Cardiac muscle cell (in vitro differentiated cells and primary cell): ENCODE measurements at regions not wholly inside any gene's neighbourhood (a gene's known extent, or its start where the extent isn't known, plus 50 kb on each side); places are given as distances from the start of the nearest gene placed in this dataset.
A peak's percentile ranks its signal among the peaks of the same experiment; 100 is the strongest.

Experiments used
- DNase-seq, 2 donors: peaks; one replicate each; pipeline versions ENCODE4 v3.0.0 to v3.0.0-alpha.2; 2010 to 2017; ENCODE audit warnings: low read depth in 1 of 2, low spot score in 1 of 2
- H3K27ac ChIP-seq: fragments of 200-600 bp; sonication (generic); 2 replicates; pipeline ENCODE4 v1.5.1; 2016
- H3K27me3 ChIP-seq: fragments of 200-600 bp; sonication (generic); 2 replicates; pipeline ENCODE4 v1.6.0; 2016; ENCODE audit warnings: control low read depth
- H3K36me3 ChIP-seq: fragments of 200-600 bp; sonication (generic); 2 replicates; pipeline ENCODE4 v1.5.1; 2016; ENCODE audit warnings: control low read depth
- H3K4me1 ChIP-seq: fragments of 200-600 bp; sonication (generic); 2 replicates; pipeline ENCODE4 v1.8.1; 2017; ENCODE audit warnings: low read depth, mild to moderate bottlenecking, mixed run types
- H3K4me3 ChIP-seq: fragments of 200-600 bp; sonication (generic); 2 replicates; pipeline ENCODE4 v1.5.1; 2016; ENCODE audit warnings: mild to moderate bottlenecking
- H3K9me3 ChIP-seq: fragments of 200-600 bp; sonication (generic); 2 replicates; pipeline ENCODE4 v1.5.1; 2017; ENCODE audit warnings: low read depth, mild to moderate bottlenecking, control low read depth
- CTCF ChIP-seq: IDR thresholded peaks from 2 replicates; pipeline ENCODE4 v1.5.1; 2012; ENCODE audit warnings: low read depth, mild to moderate bottlenecking, low read length

- no peak overlapping the region for H3K4me3 ChIP-seq
- DNase-seq: no peak
- H3K9me3 ChIP-seq: no peaks in the 10 kb centered on the region
- no peaks in the 10 kb centered on the region for H3K27me3 ChIP-seq
- H3K27ac ChIP-seq: no peak overlapping the region
- H3K4me1 ChIP-seq: no peaks in the 10 kb centered on the region
- H3K36me3 ChIP-seq: no peaks in the 10 kb centered on the region
- TF ChIP-seq CTCF: no peak
Measured at GRCh38 chr1:218847089-218847768, 326.4 kb upstream of the LYPLAL1 start.

GRCh38 chr1:218848009-218848408, 325.7 kb upstream of the LYPLAL1 start:
- no peak for DNase-seq
- Histone ChIP-seq H3K9me3 (no peaks in the 10 kb centered on the region), H3K36me3 (no peaks in the 10 kb centered on the region), H3K4me1 (no peaks in the 10 kb centered on the region), H3K27ac (no peak overlapping the region), H3K27me3 (no peaks in the 10 kb centered on the region), H3K4me3 (no peak overlapping the region)
- TF ChIP-seq CTCF: no peak

GRCh38 chr1:218850367-218850766, 323.3 kb upstream of the LYPLAL1 start:
- Histone ChIP-seq H3K27me3 (no peaks in the 10 kb centered on the region), H3K36me3 (no peaks in the 10 kb centered on the region), H3K4me1 (no peaks in the 10 kb centered on the region), H3K27ac (no peak overlapping the region), H3K4me3 (no peak overlapping the region), H3K9me3 (no peaks in the 10 kb centered on the region)
- no peak for DNase-seq
- TF ChIP-seq CTCF: no peak

GRCh38 chr1:218851586-218851985, 322.1 kb upstream of the LYPLAL1 start:
- Histone ChIP-seq H3K9me3 (no peaks in the 10 kb centered on the region), H3K4me1 (no peaks in the 10 kb centered on the region), H3K27me3 (no peaks in the 10 kb centered on the region), H3K27ac (no peak overlapping the region), H3K36me3 (no peaks in the 10 kb centered on the region), H3K4me3 (no peak overlapping the region)
- TF ChIP-seq CTCF: no peak
- no peak for DNase-seq

GRCh38 chr1:218852527-218852926, 321.2 kb upstream of the LYPLAL1 start:
- no peak overlapping the region for H3K27ac ChIP-seq
- DNase-seq: peak in 1 of 2 donors; percentile 7
- TF ChIP-seq CTCF: no peak

GRCh38 chr1:218863987-218864386, 309.7 kb upstream of the LYPLAL1 start:
- Histone ChIP-seq H3K27me3 (no peaks in the 10 kb centered on the region), H3K4me1 (peaks cover 3% of the 10 kb centered on the region), H3K36me3 (no peaks in the 10 kb centered on the region), H3K9me3 (no peaks in the 10 kb centered on the region), H3K27ac (no peak overlapping the region), H3K4me3 (no peak overlapping the region)
- TF ChIP-seq CTCF: no peak
- peak in 1 of 2 donors; percentile 31 for DNase-seq

More at GRCh38 chr1:218852527-218852926, 321.2 kb upstream of the LYPLAL1 start:
- no peaks in the 10 kb centered on the region for H3K4me1 ChIP-seq
- no peaks in the 10 kb centered on the region for H3K27me3 ChIP-seq
- no peaks in the 10 kb centered on the region for H3K9me3 ChIP-seq
- no peaks in the 10 kb centered on the region for H3K36me3 ChIP-seq
- H3K4me3 ChIP-seq: no peak overlapping the region
